GM19455 (cell line): ENCODE measurements at regions not wholly inside any gene's neighbourhood (a gene's known extent, or its start where the extent isn't known, plus 50 kb on each side); places are given as distances from the start of the nearest gene placed in this dataset.

Source experiments
- ATAC-seq: cut with Tn5 transposase; IDR thresholded peaks from one replicate; pipeline ENCODE4 v1.9.1; 2021; ENCODE audit not compliant: unreplicated experiment

- ATAC-seq, result no peak
Measured at GRCh38 chr5:125197321-125197720, 450.9 kb upstream of the ZNF608 start.

GRCh38 chr5:125198270-125198974 lies 452.0 kb upstream of the ZNF608 start:
- ATAC-seq, result no peak

- no peak for ATAC-seq
Measured at GRCh38 chr5:125199373-125199772, 452.9 kb upstream of the ZNF608 start.

DNA sequence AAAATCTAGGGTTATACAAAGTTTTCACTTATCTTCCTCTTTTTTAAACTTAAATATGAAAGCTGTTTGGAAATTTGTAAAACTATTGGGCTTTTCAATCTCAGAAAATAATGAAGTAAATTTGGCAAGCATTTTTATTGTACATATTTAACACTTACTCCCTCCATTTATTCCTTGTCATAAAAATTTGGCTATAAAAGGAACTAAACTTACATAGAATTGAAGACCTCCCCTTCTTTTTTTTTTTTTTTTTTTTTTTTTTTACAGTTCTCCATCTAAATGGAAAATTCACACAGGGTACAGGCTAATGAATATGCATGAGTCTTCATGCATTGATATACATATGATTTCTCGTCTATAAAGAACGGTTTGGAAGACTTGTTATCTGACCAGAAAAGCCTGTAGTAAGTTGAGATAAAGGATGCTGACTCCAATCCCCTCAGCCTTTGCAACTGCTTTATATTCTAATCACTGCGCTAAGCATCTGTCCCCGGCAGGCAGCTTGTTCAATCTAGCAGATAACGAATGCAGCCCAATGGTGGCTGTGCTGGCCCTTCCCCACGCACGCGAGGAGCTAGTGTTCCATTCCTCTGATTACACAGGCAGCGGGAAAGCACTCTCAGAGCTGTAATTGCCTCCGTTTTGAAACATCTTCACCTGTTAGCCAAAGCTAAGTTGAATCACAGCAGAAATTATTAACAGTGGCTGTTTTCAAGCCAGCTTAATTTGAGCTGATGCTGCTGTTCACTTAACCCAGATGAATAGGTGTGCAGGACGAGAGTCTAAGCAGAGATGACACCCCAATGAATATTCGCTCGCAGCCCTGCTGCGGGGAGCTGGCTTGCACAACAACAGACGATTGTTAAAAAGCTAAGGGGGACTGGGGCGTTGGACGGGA lies 453.8 kb upstream of the ZNF608 start:
- peak; percentile 58 for ATAC-seq

GRCh38 chr5:125200866-125201373 lies 454.5 kb upstream of the ZNF608 start:
- ATAC-seq, result no peak

GRCh38 chr5:125201446-125202052 lies 455.1 kb upstream of the ZNF608 start:
- ATAC-seq, result no peak

- ATAC-seq, result no peak
Measured at GRCh38 chr5:125202353-125202752, 455.9 kb upstream of the ZNF608 start.

DNA sequence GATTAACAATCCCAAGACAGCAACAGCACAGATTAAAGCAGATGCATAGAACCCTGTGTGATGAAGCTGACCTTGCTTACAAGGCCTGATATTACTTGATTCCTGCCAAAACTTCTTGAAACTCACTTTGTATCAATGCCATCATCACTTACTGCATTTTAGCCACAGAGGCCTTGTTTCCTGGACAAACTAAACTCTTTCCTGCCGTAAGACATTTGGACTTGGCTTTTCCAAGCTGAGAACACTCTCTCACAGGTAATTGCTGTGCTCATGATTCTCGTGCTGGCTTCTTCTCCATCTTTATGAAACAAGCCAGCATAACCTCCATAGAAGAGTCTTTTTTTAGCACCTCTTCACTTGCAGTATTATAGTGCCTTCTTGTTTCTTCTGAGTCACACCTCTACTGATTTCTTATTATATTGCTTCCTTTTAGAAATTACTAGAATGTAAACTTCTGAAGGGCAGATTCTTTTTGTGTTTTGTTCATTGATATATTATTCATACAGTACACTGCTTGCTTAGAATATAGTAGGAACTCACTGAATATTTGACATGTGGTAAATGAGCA lies 456.5 kb upstream of the ZNF608 start:
- ATAC-seq, result no peak

- ATAC-seq, result no peak
Measured at GRCh38 chr5:125203912-125204311, 457.5 kb upstream of the ZNF608 start.

GRCh38 chr5:125205601-125206225 lies 459.3 kb upstream of the ZNF608 start:
- no peak for ATAC-seq

DNA sequence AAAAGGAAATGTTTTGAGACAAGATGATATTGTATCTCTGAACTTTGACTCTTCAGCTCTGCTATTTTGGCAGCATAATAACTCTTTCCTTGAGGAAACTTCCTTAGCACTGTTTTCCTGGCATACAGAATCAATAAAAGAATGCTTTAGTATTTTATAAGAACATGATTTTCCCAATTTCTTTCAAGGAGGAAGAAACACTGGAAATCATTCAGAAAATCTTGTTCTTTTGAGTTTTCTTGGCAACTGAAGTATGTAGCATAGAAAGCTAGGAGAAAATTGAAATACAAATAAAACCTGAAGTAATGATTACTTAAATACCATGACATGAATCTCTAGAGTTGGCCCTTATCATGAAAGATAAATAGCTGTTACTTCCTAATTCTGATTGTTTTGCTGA lies 461.4 kb upstream of the ZNF608 start:
- no peak for ATAC-seq

DNA sequence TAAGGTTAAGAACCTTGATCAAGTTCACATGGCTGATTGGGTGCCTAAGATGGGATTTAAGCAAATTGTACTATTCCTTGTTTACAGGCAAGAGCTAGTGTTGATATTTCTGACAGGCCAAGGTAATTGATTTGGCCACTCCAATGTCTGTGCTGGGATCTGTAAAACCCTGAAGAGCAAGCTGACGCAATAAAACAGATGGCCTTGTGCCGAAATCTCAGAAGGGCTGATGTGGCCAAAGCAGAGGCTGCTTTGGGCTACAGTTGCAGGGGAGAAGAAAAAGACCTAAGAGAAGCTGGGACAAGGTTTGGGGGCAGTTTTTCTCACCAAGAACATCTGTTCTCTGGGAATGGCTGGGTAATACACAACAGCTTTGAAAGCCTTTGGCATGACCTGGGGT lies 463.2 kb upstream of the ZNF608 start:
- ATAC-seq, result no peak

GRCh38 chr5:125210242-125210947 lies 464.0 kb upstream of the ZNF608 start:
- no peak for ATAC-seq

GRCh38 chr5:125214080-125214479 lies 467.6 kb upstream of the ZNF608 start:
- no peak for ATAC-seq

- no peak for ATAC-seq
Measured at GRCh38 chr5:125215593-125215992, 469.2 kb upstream of the ZNF608 start.

GRCh38 chr5:125219710-125220109 lies 473.3 kb upstream of the ZNF608 start:
- ATAC-seq, result no peak

DNA sequence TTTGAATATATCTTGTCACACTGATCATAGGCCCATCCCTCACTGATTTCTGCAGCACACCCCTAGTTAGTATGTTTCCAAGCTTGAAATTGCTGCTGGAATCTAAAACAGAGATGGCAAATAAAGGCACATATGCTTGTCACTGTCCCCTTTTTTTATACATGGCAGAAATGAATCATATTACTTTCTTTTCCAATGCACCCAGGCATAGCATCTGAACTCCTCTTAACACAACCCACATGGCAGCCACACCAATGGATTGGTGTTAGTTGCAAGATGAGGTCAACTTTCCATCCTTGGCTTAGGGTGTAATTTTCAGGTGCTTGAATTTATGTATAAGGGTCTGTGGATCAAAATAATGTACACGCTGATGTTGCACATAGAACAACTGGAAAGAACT lies 473.8 kb upstream of the ZNF608 start:
- ATAC-seq, result no peak

DNA sequence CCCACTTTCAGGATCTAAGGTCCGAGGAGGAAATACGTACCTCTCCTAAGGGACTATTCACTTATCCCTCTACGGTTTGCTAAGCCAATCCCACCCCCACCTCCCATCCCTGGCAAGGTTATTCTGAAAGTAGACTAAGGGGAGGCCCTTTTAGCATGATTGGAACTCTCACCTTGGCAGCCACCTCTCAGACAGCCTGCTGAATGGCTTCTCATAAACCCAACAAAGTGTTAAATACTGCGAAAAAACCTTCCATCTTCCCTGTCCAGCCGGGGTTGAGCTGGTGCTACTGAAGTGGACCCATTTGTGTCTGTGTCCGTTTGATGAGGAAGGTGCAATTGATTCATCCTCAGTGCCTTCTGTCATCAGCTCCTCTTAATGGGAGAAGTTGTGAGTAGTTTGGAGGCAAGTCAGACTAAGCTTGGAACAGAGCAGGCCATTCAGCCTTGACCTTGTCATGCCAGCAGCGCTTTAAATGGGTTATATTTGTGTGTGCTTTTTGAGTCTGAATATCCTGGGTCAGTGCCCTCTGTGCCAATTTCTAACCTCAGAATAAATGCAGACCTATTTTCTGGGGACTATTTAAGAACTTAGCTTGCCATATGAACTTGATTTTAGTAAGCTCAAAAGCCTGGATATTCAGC lies 476.3 kb upstream of the ZNF608 start:
- no peak for ATAC-seq

- ATAC-seq, result no peak
Measured at GRCh38 chr5:125225424-125225823, 479.0 kb upstream of the ZNF608 start.

DNA sequence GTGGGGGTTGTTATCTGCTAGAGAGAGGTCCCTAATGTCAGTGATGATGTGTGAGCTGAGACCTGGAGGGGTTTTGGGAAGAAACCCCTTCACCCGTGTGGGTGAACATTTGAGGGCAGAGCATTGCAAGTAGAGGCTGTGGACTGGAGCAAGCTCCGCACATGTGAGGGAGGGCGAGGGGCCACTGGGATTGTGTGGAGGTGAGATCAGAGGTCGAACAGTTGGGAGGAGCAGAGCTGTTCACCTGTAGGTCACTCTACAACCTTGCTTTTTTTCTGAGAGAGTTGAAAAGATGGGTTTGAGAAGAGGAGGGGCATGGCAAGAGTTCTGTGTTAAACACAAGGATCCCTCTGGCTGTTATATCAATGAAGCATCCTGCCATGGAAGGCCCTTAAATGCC lies 480.4 kb upstream of the ZNF608 start:
- no peak for ATAC-seq
